Stimulated activated CD8-positive, alpha-beta memory T cell treated with anti-CD3 and anti-CD28 coated beads, Interleukin-12 subunit alpha, Interleukin-12 subunit beta, amount 100 ng/mL, for 24 hours (primary cell): ENCODE measurements at regions not wholly inside any gene's neighbourhood (a gene's known extent, or its start where the extent isn't known, plus 50 kb on each side); places are given as distances from the start of the nearest gene placed in this dataset.
"Not testable (repeated sequence)": the region's sequence is repeated elsewhere in the genome, so short reads cannot be mapped to it uniquely, and the experiment has no call there.

Source experiments
- DNase-seq: peaks from one replicate; pipeline ENCODE4 v3.0.0-alpha.2; 2020; ENCODE audit errors: extremely low read depth

DNA sequence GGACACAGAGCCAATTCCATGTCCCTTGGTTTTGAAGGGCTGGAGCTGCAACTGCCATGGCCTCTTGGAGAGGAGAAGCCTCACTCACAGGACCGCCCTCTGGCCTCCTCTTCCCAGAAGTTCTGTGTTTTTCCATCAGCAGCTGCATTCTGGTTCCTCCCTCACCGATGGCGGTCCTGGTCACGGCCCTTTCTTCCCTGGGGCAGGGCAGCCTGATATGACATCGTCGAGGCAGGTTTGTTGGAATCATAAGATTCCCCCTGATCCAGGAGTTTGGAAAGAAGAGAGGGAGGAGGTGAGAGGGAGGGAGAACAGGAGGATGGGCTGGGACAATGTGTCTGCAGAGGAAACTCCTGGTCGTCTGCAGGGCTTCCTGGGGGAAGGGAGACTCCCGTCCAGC is 82.7 kb upstream of the PDZD8 start:
- DNase-seq = no peak

DNA sequence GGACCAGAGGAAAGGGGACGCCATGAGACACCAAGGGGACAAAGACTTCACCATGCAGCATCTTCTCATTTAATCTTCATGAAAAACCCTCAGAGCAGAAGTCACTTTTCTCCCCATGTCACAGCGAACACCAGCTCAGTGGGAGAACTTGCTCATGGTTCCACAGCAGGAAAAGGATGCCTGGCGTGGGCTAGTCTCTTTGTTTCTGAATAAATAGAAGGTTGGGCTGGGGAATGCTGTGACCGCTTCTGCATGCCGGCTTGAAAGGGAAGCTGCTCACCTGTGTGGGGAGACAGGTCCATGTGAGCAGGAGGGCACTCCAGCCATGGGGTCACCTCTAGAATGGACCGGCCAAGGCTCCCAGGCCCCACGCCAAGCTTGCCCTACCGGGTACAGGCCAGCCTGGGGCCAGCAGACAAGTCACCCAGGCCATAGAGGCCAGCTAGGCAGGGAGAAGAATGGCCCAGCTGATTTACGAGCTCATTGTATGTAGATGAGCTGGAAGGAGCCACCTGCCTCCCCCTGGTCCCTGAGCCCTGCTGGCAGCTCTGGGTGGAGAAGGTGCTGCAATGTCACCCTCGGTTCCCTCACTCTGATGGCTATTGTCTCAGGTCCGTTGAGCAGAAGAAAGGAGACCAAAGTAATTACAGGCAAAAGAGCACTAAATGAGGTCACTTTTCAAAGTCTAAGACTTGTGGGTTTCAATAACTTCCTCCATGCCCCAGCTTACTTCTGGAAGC is 82.0 kb upstream of the PDZD8 start:
- no peak for DNase-seq

GRCh38 chr10:117455346-117455745 is 80.1 kb upstream of the PDZD8 start:
- DNase-seq = no peak

DNA sequence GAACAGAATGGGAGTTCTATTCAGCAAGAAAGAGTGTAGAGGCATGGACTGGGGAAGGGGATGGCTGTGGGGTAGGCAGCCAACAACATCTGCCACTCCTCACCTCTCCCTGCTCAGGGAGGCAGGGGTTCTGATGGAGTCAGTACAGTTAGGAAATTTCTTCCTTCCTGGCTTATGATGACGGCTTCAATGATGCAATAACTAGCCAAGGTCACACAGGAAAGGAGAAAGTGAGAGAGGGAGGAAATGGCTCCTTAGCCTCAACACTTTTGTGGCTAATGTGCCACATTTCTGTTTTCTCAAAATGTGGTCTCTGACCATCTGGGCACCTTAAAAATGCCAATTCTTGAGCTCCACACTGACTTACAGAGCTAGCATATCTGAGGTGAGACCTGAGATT is 79.3 kb upstream of the PDZD8 start:
- DNase-seq = no peak

GRCh38 chr10:117453484-117453883 is 78.2 kb upstream of the PDZD8 start:
- not testable (repeated sequence) for DNase-seq

- no peak for DNase-seq
These were observed 75.7 kb upstream of the PDZD8 start for GRCh38 chr10:117450940-117451339.

DNA sequence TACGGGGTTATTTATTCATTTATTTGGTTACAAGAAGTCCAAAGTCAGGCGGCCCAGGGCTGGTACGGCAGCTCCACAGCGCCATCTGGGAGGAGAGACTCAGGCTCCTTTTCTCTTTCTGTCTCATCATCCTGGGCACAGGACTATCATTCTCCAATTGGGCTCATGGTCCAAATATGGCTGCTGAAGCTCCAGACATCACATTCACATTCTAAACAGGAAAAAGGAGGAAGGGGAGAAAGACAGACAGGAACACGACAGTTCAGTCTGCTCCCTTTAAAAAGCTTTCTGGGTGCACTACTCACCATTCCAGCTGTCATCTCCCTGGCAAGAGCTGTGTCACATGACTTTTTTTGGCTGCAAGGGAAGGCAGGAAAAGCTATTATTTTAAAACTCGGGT is 74.4 kb upstream of the PDZD8 start:
- DNase-seq = no peak

- no peak for DNase-seq
These were observed 73.6 kb upstream of the PDZD8 start for GRCh38 chr10:117448802-117449201.

DNA sequence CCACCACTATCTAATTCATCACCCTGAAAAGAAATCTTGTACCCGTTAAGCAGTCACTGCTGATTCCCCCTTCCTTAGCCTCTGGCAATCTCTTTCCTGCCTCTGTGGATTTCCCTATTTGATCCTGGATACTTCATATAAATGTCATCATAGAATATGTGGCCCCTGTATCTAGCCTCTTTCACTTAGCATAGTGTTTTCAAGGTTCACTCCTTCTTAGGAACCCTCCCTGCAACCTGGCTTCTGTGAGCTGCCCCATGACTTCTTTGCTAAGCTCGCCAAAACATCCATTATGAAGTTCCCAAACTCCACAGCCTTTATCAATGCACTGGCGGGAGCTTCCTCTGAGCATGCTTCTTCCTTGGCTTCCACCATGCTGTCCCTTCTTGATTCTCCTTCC is 70.8 kb upstream of the PDZD8 start:
- DNase-seq = no peak

DNA sequence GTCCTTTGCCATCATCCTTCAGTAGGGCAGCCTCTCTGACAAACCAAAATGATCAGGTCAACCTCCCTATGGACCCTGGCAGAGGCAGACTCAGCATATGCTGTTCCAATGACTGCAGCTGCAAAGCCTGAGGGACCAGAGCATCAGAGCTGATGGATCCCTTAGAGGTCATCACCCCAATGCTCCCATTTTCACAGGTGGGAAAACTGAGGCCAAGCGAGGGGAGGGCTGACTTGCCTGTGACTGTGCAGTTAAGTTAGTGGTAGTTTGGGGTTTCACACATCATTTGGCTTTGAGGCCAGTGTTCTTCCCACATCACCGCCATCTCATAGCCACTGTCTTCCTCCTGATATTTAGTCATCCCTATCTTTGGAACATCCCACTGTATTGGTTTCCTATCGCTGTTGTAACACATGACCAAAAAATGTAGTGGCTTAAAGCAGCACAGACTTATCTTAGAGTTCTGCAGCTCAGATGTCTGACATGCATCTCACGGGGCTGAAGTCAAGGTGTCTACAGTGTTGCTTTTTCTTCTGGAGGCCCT is 69.3 kb upstream of the PDZD8 start:
- DNase-seq = no peak

- no peak for DNase-seq
These were observed 68.4 kb upstream of the PDZD8 start for GRCh38 chr10:117443686-117444041.

DNA sequence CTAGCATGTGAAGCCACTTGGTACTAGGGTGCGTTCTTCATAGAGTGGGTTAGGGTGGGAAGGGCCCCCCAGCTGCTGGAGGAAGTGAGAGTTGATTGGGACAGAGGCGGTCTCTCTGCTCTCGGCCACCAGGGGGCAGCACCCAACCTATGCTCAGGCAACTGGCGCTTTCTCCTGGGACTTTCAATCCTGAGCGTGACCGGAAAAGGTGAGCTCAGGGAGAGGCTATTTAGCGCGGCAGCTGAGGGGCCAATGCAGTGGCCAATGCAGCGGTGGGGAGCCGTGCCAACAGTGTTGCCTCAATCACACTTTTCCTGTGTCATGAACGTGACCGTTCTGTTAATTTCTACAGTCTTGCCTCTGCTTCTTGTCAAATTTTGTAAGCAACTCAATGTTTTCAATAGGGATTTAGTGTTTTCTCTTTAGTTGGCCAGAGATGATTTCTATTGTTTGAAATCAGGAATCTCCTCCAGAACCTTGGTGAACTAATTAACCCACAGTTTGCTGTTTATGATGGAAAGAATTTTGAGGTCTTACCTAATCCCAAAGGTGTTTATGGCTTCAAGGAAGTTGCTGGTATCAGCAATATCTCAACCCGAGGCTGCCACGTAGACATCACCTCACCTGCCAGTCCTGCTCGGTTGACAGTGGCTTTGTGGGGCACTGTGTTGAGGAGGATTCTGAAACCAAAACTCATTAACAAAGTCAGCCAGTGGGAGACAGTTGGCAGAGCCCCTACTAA is 67.9 kb upstream of the PDZD8 start:
- DNase-seq = peak; percentile 12

- DNase-seq = no peak
These were observed 67.3 kb upstream of the PDZD8 start for GRCh38 chr10:117442521-117442920.

DNA sequence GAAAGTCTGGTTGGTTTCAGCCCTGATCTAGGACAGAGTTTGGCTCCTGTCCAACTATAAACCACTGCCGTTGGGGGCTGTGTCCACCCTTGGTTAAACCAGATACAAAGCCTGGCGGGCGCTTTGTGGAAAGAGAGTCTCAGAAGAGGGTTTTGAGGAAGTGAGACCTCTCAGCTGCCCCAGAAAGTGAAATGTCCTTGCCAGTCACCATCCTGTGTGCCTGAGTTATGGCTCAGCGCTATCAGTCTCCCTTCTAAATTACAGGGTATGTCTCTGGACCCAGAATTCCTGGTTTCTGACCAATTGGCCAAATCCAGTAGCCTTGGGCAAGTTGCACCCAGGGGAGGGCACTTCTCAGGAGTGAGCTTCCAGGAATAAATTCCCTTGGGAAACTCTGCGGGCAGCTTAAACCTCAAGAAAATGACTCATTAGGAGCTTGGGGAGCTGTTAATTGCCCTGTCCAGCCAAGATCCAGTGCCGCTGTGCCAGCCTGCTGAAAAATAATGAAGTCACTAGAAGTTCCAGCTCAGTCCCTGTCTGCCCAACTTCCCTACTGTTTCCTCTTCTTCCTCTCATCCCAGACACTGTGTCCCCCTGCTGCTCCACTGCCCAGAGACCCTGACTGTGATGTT is 66.7 kb upstream of the PDZD8 start:
- no peak for DNase-seq

- no peak for DNase-seq
These were observed 66.1 kb upstream of the PDZD8 start for GRCh38 chr10:117441361-117441760.

GRCh38 chr10:117439243-117439912 is 64.1 kb upstream of the PDZD8 start:
- DNase-seq = no peak

DNA sequence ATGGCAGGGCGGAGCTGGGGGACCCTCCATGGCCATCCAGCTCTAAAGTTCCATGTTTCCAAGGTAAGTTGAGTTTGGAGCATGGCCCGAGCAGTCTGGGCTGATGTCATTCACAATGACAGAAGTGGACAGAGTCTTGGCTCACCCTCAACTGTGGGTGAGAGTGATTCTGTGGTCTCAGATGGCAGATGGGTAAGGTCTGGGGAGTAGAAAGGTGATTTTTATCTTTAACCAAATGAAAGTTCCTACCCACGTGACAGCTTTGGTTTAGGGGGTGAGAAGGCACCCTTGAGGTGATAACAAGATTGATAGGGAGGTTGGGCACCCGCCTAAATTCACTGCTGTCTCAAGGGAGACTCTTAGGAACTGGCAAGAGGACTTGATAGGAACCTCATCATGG is 57.6 kb upstream of the PDZD8 start:
- DNase-seq = no peak

- no peak for DNase-seq
These were observed 55.9 kb upstream of the PDZD8 start for GRCh38 chr10:117431160-117431559.

DNA sequence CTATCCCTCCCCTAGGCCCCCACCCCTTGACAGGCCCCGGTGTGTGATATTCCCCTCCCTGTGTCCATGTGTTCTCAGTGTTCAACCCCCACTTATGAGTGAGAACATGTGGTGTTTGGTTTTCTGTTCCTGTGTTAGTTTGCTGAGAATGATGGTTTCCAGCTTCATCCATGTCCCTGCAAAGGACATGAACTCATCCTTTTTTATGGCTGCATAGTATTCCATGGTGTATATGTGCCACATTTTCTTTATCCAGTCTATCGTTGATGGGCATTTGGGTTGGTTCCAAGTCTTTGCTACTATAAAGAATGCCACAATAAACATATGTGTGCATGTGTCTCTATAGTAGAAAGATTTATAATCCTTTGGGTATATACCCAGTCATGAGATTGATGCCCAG is 55.3 kb upstream of the PDZD8 start:
- DNase-seq = not testable (repeated sequence)

DNA sequence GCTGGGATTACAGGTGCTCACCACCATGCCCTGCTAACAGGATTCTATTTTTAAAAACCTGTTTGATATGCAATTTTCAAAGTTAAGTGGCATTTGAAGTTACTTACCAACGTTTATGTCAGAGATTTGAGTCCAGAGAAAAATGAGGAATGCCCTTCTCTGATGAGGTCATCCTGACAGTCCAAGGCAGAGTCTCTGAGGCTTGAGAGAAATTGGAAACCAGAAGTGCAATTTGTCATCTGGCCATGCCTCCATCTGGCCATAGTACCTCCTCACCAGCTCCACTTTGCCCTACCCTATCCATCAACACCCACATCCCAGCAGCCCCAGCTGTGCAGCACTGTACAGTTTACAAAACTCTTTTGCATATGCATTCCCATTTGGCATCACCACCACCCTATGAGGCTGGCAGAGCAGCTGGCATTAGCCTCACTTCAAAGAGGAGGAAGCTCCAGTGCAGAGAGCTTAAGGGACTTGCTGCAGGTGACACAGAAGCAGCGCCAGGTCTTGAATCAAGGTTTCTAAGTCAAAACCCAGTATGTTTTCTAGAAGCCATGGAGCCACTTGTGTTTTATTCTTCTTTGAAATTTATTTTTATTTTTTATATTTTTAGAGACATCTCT is 54.5 kb upstream of the PDZD8 start:
- no peak for DNase-seq

- no peak for DNase-seq
These were observed 52.1 kb upstream of the PDZD8 start for GRCh38 chr10:117427356-117427755.
